Muscle of leg (tissue), 3 donors: ENCODE measurements at regions not wholly inside any gene's neighbourhood (a gene's known extent, or its start where the extent isn't known, plus 50 kb on each side); places are given as distances from the start of the nearest gene placed in this dataset.

Source experiments
- DNase-seq: peaks from one replicate; pipeline ENCODE4 v3.0.0; 2013
- H3K27ac ChIP-seq: one replicate; pipeline ENCODE4 v1.5.1; 2013; ENCODE audit warnings: mild to moderate bottlenecking, low read length, control low read depth
- H3K27me3 ChIP-seq: one replicate; pipeline ENCODE4 v1.6.1; 2013; ENCODE audit warnings: low read length; ENCODE audit not compliant: control insufficient read depth, insufficient read depth
- H3K36me3 ChIP-seq: one replicate; pipeline ENCODE4 v1.6.1; 2013; ENCODE audit warnings: low read length; ENCODE audit not compliant: control insufficient read depth, insufficient read depth
- H3K4me1 ChIP-seq: one replicate; pipeline ENCODE4 v1.6.1; 2013; ENCODE audit warnings: low read length; ENCODE audit not compliant: control insufficient read depth, insufficient read depth
- H3K4me3 ChIP-seq: one replicate; pipeline ENCODE4 v1.5.1; 2013; ENCODE audit warnings: low read length, control low read depth
- H3K9me3 ChIP-seq: replicated peaks from 2 replicates; pipeline ENCODE4 v1.6.1; 2013; ENCODE audit warnings: low read depth, low read length; ENCODE audit not compliant: control insufficient read depth
- WGBS: methylation state at CpG from one replicate; pipeline ENCODE4 v1.1.5; 2013; ENCODE audit warnings: missing lambda C conversion rate; ENCODE audit not compliant: insufficient coverage; 5-methylcytosine and 5-hydroxymethylcytosine counted together

DNA sequence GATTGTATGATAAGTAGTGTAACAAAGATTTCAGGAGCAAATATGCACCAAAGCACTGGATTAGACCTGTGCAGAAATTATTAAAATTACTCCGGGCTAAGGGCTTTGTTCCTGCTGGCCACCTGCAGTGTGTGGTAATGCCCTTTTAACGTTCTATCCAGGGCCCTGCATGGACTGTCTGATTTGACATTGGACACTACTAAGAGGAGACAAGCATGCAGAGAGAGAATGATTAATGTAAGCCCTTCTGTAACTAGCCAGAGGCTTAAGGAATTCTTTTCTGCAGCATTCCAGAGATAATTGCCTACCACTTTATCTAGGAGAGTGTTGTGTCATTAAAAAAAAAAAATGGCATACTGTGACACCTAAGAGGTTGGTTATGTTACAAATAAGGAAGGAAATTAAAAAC is 117.0 kb downstream of the PCDH7 start:
- Histone ChIP-seq H3K27me3 (no peaks in the 10 kb centered on the region), H3K36me3 (no peaks in the 10 kb centered on the region), H3K9me3 (no peaks in the 10 kb centered on the region), H3K27ac (no peak overlapping the region), H3K4me1 (peaks cover 2% of the 10 kb centered on the region), H3K4me3 (no peak overlapping the region)
- 20% methylated on average over 1 of the region's 2 CpGs for WGBS
- peak; percentile 38 for DNase-seq

DNA sequence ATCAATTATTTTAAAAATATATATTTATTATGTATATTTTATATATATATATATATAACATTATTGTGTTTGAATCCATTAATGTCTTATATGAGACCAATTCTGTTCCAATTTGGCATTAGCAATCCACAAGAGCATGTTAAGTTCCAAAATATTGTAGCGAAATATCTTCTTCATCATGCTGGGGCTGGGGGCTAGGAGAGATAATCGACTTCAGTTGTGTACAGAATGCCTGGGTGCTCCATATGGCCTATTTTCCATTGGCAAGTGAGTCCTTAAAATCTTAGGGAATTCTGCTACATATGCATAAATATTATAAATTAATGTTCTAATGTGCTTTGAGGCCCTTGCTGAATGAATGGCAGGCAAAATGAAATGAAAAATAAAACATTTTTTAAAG is 117.7 kb downstream of the PCDH7 start:
- DNase-seq, result peak; percentile 71
- H3K36me3 ChIP-seq, result no peaks in the 10 kb centered on the region
- H3K27me3 ChIP-seq, result no peaks in the 10 kb centered on the region
- no CpG with 5 or more reads among the region's 2 CpGs for WGBS
- no peak overlapping the region for H3K4me3 ChIP-seq
- no peak overlapping the region for H3K27ac ChIP-seq
- peaks cover 2% of the 10 kb centered on the region for H3K4me1 ChIP-seq
- no peaks in the 10 kb centered on the region for H3K9me3 ChIP-seq

DNA sequence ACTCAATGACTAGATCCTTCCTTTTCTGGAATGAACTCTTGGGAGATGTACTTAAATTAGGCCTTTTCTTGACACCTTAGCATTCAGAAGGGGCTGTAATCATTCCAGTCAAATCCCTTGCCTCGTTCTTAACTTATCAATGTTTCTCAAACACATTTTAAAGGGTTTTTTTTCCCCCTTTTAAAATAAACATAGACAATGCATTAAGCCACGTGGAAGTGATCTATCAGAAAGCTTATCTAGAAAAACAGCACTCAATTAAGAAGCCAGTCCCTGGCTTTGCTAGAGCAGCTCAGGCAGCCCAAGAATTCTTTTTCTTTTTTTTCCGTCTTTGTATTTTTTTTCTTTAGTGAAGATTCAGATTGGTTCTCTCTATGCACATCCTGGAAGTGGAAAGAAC is 118.2 kb downstream of the PCDH7 start:
- 50% methylated on average over 1 of the region's 3 CpGs for WGBS
- Histone ChIP-seq H3K27ac (no peak overlapping the region), H3K36me3 (no peaks in the 10 kb centered on the region), H3K9me3 (no peaks in the 10 kb centered on the region), H3K4me1 (peaks cover 2% of the 10 kb centered on the region), H3K4me3 (no peak overlapping the region), H3K27me3 (no peaks in the 10 kb centered on the region)
- no peak for DNase-seq

DNA sequence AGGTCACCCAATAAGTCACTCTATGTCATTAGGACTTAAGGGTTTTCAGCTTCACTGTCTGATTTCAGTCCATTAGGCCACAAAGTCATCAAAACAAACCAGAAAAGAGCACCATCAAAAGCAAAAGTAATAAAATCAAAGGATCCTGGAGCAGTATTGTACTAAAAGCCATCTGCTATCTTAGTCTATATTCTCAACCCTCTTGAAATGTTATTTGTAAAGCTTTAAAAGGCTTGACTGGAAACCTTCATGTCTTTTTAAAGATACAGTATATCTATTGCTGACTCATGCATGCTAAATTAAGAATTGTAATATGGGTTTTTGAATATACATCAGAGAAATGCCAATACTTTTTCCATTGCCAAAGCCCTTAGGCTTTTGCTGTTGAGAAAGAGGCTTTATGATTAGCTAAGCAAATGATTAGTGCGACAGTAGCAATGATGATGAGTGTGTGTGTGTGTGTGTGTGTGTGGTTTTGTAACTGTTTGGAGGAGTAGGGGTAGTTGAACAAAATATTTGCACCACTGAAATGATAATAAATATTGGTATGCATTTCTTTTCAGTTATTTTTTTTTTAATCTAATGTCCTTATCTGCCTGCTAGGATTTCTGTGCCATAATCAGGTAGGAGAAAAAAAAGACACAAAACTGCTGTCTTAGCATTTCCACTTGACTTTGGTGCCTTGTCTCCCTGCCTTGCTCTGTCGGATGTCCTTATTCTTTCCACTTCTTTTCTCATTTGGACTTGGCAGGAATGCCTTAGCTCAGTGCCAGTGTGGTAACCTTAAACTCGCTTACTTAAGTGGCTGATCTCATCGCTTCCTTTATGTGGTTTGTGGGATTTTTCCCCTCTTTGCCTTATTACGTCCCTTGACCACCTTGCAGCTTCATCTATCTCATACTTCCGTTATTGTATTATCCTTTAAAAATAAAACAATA is 119.7 kb downstream of the PCDH7 start:
- Histone ChIP-seq H3K27ac (no peak overlapping the region), H3K4me1 (peaks cover 2% of the 10 kb centered on the region)
- peak; percentile 74 for DNase-seq

DNA sequence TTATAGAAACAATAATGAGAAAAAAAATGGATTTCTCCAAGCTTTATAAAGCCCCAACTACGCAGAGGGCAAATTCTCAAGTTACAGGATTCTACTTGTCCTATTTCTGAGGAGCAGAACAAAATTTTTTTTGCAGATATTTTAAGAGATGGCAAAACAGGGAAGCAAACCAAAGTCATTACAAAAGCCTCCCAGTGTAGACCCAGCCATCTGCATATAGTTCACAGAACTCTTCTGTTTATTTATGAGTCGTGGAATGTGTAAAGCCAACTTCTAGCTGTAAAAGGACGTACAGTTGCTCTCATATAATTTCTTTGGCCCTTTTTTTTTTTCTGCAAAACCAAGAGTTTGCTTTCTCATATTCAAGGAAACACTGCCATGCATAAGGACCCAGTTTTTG is 120.4 kb downstream of the PCDH7 start:
- WGBS, result no CpG with 5 or more reads among the region's 3 CpGs
- H3K9me3 ChIP-seq, result no peaks in the 10 kb centered on the region

More for the DNA sequence above, 119.7 kb downstream of the PCDH7 start:
- Histone ChIP-seq H3K27me3 (no peaks in the 10 kb centered on the region), H3K36me3 (no peaks in the 10 kb centered on the region), H3K4me3 (no peak overlapping the region), H3K9me3 (no peaks in the 10 kb centered on the region)
- WGBS, result no CpG with 5 or more reads among the region's 6 CpGs

DNA sequence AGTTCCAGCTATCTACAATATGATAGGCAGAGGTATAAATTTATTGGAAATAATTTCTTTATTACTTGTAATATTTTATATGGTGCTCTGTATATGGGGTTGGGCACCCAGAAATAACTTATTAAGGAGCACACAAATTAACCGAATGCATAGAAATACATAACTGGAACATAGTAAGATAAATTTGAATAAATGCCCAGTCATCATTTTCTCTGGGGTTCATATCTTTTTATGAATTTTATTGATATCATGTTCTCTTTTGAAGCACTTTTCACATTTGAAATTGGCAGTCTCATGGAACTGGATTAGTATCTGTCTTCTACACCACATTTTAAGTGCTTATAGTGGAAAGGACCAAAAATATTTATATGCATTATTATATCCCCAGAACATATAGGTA is 122.0 kb downstream of the PCDH7 start:
- Histone ChIP-seq H3K27ac (no peak overlapping the region), H3K36me3 (no peaks in the 10 kb centered on the region), H3K4me3 (no peak overlapping the region), H3K27me3 (no peaks in the 10 kb centered on the region), H3K4me1 (peaks cover under 1% of the 10 kb centered on the region), H3K9me3 (no peaks in the 10 kb centered on the region)
- no CpG with 5 or more reads among the region's 1 CpG for WGBS
- DNase-seq, result no peak

More for the DNA sequence above, 120.4 kb downstream of the PCDH7 start:
- peak; percentile 11 for DNase-seq
- Histone ChIP-seq H3K36me3 (no peaks in the 10 kb centered on the region), H3K4me3 (no peak overlapping the region), H3K27ac (no peak overlapping the region), H3K4me1 (no peaks in the 10 kb centered on the region), H3K27me3 (no peaks in the 10 kb centered on the region)

DNA sequence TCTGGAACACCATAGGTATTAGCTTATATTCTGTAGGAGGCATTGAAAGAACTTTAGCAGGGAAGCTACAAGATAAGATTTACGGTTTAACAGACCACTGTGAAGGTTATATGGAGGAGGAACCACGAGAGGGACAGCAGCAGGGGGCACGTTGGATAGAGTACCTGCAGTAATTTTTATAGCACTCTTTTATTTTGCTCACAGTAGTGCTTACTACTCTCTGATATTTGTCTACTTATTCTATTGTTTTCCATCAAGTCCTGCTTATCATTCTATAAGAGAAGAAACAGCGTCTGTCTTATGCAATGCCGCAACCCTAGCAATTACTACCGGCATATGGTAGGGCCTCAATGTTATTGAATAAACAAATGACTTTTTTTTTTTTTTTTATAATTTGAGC is 122.5 kb downstream of the PCDH7 start:
- peaks cover 2% of the 10 kb centered on the region for H3K4me1 ChIP-seq
- no peak overlapping the region for H3K4me3 ChIP-seq
- H3K27me3 ChIP-seq, result no peaks in the 10 kb centered on the region
- H3K36me3 ChIP-seq, result no peaks in the 10 kb centered on the region
- DNase-seq, result no peak
- H3K27ac ChIP-seq, result no peak overlapping the region
- H3K9me3 ChIP-seq, result no peaks in the 10 kb centered on the region
- WGBS, result 100% methylated on average over 1 of the region's 6 CpGs

DNA sequence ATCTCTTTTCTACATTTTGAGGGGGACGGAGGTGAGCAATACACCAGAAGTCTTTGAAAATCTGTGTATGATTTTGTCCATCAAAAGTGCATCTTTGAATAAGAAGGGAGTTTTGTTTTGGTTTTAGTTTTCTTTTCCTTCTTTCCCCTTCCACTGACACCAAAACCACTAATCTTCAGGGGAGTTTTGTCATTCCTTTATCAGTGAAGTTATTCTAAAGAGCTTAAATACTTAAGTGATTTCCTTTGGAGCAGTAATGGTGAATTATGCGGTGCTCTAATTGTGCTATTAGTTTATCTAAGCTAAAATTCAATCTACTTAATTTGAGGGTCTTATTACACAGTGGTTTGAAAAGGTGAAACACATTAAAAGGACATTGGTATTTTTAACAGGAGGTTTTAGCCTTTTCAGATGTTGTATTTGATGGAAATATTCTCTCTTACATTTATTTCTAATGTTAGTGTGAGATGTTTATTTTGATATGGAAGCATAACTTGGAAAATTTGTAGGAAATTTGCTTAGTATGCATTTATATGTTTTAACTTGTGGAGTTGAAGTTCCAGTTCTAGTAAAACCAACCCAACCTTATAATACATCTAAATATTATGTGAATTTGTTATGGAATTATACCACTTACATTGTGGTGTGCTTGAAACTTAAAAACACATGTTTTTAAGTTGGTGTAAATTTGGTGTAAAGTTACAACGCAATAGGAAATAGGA is 124.9 kb downstream of the PCDH7 start:
- no peak overlapping the region for H3K4me3 ChIP-seq
- no peak overlapping the region for H3K27ac ChIP-seq
- no peaks in the 10 kb centered on the region for H3K9me3 ChIP-seq
- WGBS, result no CpG with 5 or more reads among the region's 3 CpGs
- H3K36me3 ChIP-seq, result no peaks in the 10 kb centered on the region
- no peaks in the 10 kb centered on the region for H3K27me3 ChIP-seq
- DNase-seq, result no peak
- H3K4me1 ChIP-seq, result peaks cover 2% of the 10 kb centered on the region

DNA sequence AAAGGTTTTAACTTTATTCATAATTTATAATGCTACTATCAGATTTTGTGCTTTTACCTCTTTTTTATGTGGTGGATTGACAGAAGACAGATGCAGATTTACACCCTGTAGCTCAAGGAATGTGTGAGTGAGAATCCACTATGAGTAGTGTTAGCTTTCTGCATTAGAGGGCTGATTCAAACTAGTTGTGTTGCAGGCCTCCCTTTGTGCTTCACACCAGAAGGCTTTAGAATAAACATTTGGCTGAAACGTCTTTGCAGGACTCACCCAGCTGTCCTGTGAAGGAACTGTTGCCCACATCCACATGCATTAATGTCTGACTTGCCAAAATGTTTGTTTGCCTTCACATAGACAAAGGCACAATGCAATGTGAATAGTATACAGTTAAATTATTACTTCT is 127.0 kb downstream of the PCDH7 start:
- H3K36me3 ChIP-seq, result no peaks in the 10 kb centered on the region
- WGBS, result no CpG with 5 or more reads among the region's 1 CpG

DNA sequence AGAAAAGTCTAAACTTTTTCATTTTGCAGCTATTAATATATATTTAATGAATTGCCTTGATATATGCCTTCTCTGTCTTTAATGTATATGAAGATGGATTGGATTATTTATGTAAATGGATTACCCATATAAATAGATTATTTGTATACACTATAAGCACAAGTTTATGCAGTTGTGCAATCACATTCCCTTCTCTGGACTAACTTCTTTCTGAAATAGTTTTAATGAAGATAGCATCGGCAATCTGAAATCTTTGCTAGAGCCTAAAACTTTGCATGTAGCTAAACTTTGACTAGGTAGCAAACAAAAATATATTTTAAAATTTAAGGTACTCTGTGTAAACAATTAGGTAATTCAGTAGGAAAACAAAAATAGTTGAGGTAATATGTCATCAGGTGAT is 127.8 kb downstream of the PCDH7 start:
- no peaks in the 10 kb centered on the region for H3K27me3 ChIP-seq
- no CpG with 5 or more reads among the region's 1 CpG for whole genome bisulfite sequencing
- H3K4me3 ChIP-seq, result no peak overlapping the region
- no peaks in the 10 kb centered on the region for H3K36me3 ChIP-seq
- no peak overlapping the region for H3K27ac ChIP-seq
- H3K4me1 ChIP-seq, result peaks cover 2% of the 10 kb centered on the region
- no peak for DNase-seq
- H3K9me3 ChIP-seq, result no peaks in the 10 kb centered on the region

More for the DNA sequence above, 127.0 kb downstream of the PCDH7 start:
- no peaks in the 10 kb centered on the region for H3K27me3 ChIP-seq
- H3K4me1 ChIP-seq, result peaks cover 2% of the 10 kb centered on the region
- no peak overlapping the region for H3K4me3 ChIP-seq
- H3K9me3 ChIP-seq, result no peaks in the 10 kb centered on the region
- peak; percentile 67 for DNase-seq
- H3K27ac ChIP-seq, result no peak overlapping the region
